ENCODE measurements at regions not wholly inside any gene's neighbourhood (a gene's known extent, or its start where the extent isn't known, plus 50 kb on each side); places are given as distances from the start of the nearest gene placed in this dataset.

- TF ChIP-seq CTCF (IDR thresholded peaks at IDR 0.05): no peak
- intact Hi-C loops (cut with DNase I, micrococcal nuclease): no loop called here
- no peaks in the 10 kb centered on the region for H3K36me3 ChIP-seq (ENCODE audit: insufficient read depth, low read length)
- Mint-ChIP-seq H3K4me3 (no peak overlapping the region), H3K4me1 (ENCODE audit: low read depth) (no peaks in the 10 kb centered on the region), H3K9me3 (peaks cover 14% of the 10 kb centered on the region), H3K27ac (no peak overlapping the region), H3K36me3 (ENCODE audit: low read depth) (no peaks in the 10 kb centered on the region), H3K27me3 (no peaks in the 10 kb centered on the region)
- POLR2A ChIA-PET: no interaction called here
- no peak overlapping the region for H3K4me3 ChIP-seq (ENCODE audit: low read length)
- no peak for DNase-seq
- no peaks in the 10 kb centered on the region for H3K27me3 ChIP-seq (ENCODE audit: control insufficient read depth in 1 of 2, insufficient read depth in 2 of 2, low read length in 2 of 2)
- no peaks in the 10 kb centered on the region for H3K4me1 ChIP-seq (ENCODE audit: insufficient read depth, low read length)
- CTCF ChIA-PET: no interaction called here
- peaks cover 0 to 3% of the 10 kb centered on the region in 2 experiments for H3K9me3 ChIP-seq (ENCODE audit: control insufficient read depth in 1 of 2, insufficient read depth in 1 of 2, low read length in 2 of 2)
- no peak for ATAC-seq (ENCODE audit: poor library complexity)
- no peak overlapping the region for H3K27ac ChIP-seq (ENCODE audit: low read depth in 1 of 2, low read length in 2 of 2)
Measured at GRCh38 chr2:164213916-164214315, 407.4 kb downstream of the GRB14 start.

DNA sequence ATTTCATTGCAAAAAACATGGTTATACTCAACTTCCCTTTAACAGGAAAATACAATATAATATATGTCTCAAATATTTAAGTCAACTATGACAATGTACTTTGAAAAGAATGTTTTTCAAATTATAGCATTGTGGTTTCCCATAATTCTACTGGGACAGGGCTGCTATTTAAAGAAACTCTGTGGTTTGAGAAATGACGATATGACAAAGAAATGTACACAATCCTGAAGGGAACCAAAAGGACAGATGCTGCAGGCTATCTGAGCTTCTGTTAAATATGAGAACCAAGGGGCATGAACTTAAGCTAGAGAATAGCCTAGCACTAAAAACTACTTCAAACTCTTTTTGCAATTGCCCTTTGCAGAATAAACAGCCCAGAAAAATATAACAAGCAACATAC is 415.9 kb downstream of the GRB14 start:
- intact Hi-C loops (cut with DNase I, micrococcal nuclease): no loop called here
- DNase-seq: no peak
- Histone ChIP-seq H3K4me3 (ENCODE audit: low read length) (no peak overlapping the region), H3K27me3 (ENCODE audit: control insufficient read depth in 1 of 2, insufficient read depth in 2 of 2, low read length in 2 of 2) (no peaks in the 10 kb centered on the region), H3K27ac (ENCODE audit: low read depth in 1 of 2, low read length in 2 of 2) (no peak overlapping the region), H3K9me3 (ENCODE audit: control insufficient read depth in 1 of 2, insufficient read depth in 1 of 2, low read length in 2 of 2) (no peaks in the 10 kb centered on the region), H3K4me1 (ENCODE audit: insufficient read depth, low read length) (no peaks in the 10 kb centered on the region), H3K36me3 (ENCODE audit: insufficient read depth, low read length) (no peaks in the 10 kb centered on the region)
- peaks cover 4% of the 10 kb centered on the region for H3K9me3 Mint-ChIP-seq
- no peaks in the 10 kb centered on the region for H3K27me3 Mint-ChIP-seq
- H3K36me3 Mint-ChIP-seq (ENCODE audit: low read depth): no peaks in the 10 kb centered on the region
- TF ChIP-seq CTCF (IDR thresholded peaks at IDR 0.05): no peak
- H3K4me1 Mint-ChIP-seq (ENCODE audit: low read depth): no peaks in the 10 kb centered on the region
- ATAC-seq (ENCODE audit: poor library complexity): no peak
- no peak overlapping the region for H3K27ac Mint-ChIP-seq
- POLR2A ChIA-PET: no interaction called here
- no peak overlapping the region for H3K4me3 Mint-ChIP-seq
- CTCF ChIA-PET: no interaction called here

DNA sequence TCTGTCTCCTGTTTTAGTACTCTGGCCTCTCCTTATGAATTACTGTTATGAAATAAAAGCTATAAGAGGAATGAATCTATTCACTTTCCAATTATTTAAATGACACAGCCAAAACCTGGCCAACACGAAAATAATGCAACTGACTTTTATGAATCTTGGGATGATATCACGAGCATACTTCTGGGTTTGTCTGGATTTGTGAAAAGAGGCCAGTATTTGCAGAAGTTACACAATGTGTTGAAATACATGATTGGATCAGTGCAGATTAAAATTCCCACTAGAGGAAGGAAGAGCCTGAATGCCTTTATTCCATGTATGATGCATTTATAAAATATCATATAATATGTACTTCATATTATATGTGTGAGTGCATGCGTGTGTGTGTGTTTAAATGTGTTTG is 418.2 kb downstream of the GRB14 start:
- no peak for ATAC-seq (ENCODE audit: poor library complexity)

More for the DNA sequence above, 418.2 kb downstream of the GRB14 start:
- ChIA-PET CTCF (no interaction called here), POLR2A (no interaction called here)
- DNase-seq: no peak
- H3K4me3 ChIP-seq (ENCODE audit: low read length): no peak overlapping the region
- no peak overlapping the region for H3K27ac ChIP-seq (ENCODE audit: low read depth in 1 of 2, low read length in 2 of 2)
- no peaks in the 10 kb centered on the region for H3K27me3 Mint-ChIP-seq
- H3K9me3 Mint-ChIP-seq: peaks cover 6% of the 10 kb centered on the region
- H3K9me3 ChIP-seq (ENCODE audit: control insufficient read depth in 1 of 2, insufficient read depth in 1 of 2, low read length in 2 of 2): no peaks in the 10 kb centered on the region
- H3K36me3 ChIP-seq (ENCODE audit: insufficient read depth, low read length): no peaks in the 10 kb centered on the region
- H3K36me3 Mint-ChIP-seq (ENCODE audit: low read depth): no peaks in the 10 kb centered on the region
- no peaks in the 10 kb centered on the region for H3K4me1 Mint-ChIP-seq (ENCODE audit: low read depth)
- intact Hi-C loops (cut with DNase I, micrococcal nuclease): no loop called here
- no peaks in the 10 kb centered on the region for H3K4me1 ChIP-seq (ENCODE audit: insufficient read depth, low read length)
- H3K4me3 Mint-ChIP-seq: no peak overlapping the region
- no peaks in the 10 kb centered on the region for H3K27me3 ChIP-seq (ENCODE audit: control insufficient read depth in 1 of 2, insufficient read depth in 2 of 2, low read length in 2 of 2)
- H3K27ac Mint-ChIP-seq: no peak overlapping the region
- TF ChIP-seq CTCF (IDR thresholded peaks at IDR 0.05): no peak
